K562 (cell line): ENCODE measurements at regions not wholly inside any gene's neighbourhood (a gene's known extent, or its start where the extent isn't known, plus 50 kb on each side); places are given as distances from the start of the nearest gene placed in this dataset.

Source experiments
- CHD4 ChIP-seq: fragments of 200-600 bp; sonication (generic); IDR thresholded peaks from 3 replicates; pipeline ENCODE4 v1.6.1; 2012; ENCODE audit warnings: low read depth, mild to moderate bottlenecking, mixed read lengths, low read length, inconsistent platforms; ENCODE audit not compliant: insufficient read depth, insufficient replicate concordance, poor library complexity, severe bottlenecking
- MTA2 ChIP-seq: fragments of 450-650 bp; IDR thresholded peaks from 2 replicates; pipeline ENCODE4 v1.6.1; 2016; ENCODE audit warnings: low read depth
- NR2F6 ChIP-seq: fragments of 450-650 bp; formaldehyde crosslinking; IDR thresholded peaks from 2 replicates; pipeline ENCODE4 v1.4.0; 2020; ENCODE audit warnings: mild to moderate bottlenecking
- PHF8 ChIP-seq: fragments of 200-600 bp; sonication (generic); IDR thresholded peaks from 2 replicates; pipeline ENCODE4 v1.6.1; 2012; ENCODE audit warnings: mixed run types, mild to moderate bottlenecking, inconsistent platforms, low read length, moderate library complexity, borderline replicate concordance
- RBM17 ChIP-seq: fragments of 200-400 bp; formaldehyde crosslinking; IDR thresholded peaks from 2 replicates; pipeline ENCODE4 v1.6.1; 2017; ENCODE audit warnings: low read depth, mild to moderate bottlenecking, low read length, borderline replicate concordance
- ZNF165 ChIP-seq: fragments of 250-450 bp; sonication (Bioruptor Pico); IDR thresholded peaks from 2 replicates; pipeline ENCODE4 v1.4.0; 2020; ENCODE audit warnings: borderline replicate concordance
- ZNF407 ChIP-seq: fragments of 450-650 bp; IDR thresholded peaks from 2 replicates; pipeline ENCODE4 v1.6.1; 2016; ENCODE audit warnings: low read depth
- ZNF785 ChIP-seq: fragments of 250-450 bp; sonication (Bioruptor Pico); IDR thresholded peaks from 2 replicates; pipeline ENCODE4 v1.4.0; 2020; ENCODE audit warnings: mild to moderate bottlenecking

- TF ChIP-seq ZNF407, result no peak
- TF ChIP-seq RBM17, result no peak
- no peak for TF ChIP-seq PHF8
- no peak for TF ChIP-seq MTA2
- no peak for TF ChIP-seq CHD4
- no peak for TF ChIP-seq ZNF785 (CRISPR knock-in tag)
- TF ChIP-seq ZNF165 (CRISPR knock-in tag), result no peak
- TF ChIP-seq NR2F6 (CRISPR knock-in tag), result no peak
Measured at GRCh38 chr4:45317276-45317675, 590.9 kb upstream of the GNPDA2 start (continued).
